Stimulated activated CD4-positive, alpha-beta T cell treated with anti-CD3 and anti-CD28 coated beads, Interleukin-12 subunit alpha, Interleukin-12 subunit beta, amount 100 ng/mL, for 4 hours (primary cell): ENCODE measurements at regions not wholly inside any gene's neighbourhood (a gene's known extent, or its start where the extent isn't known, plus 50 kb on each side); places are given as distances from the start of the nearest gene placed in this dataset.
"Not testable (repeated sequence)": the region's sequence is repeated elsewhere in the genome, so short reads cannot be mapped to it uniquely, and the experiment has no call there.

Experiments
- DNase-seq: peaks from one replicate; pipeline ENCODE4 v3.0.0-alpha.2; 2020

GRCh38 chr16:59665618-59666220, 931.6 kb upstream of the GOT2 start:
- DNase-seq, result no peak

- DNase-seq, result no peak
Measured at GRCh38 chr16:59658572-59658971, 924.5 kb upstream of the GOT2 start.

GRCh38 chr16:59655031-59655430, 920.9 kb upstream of the GOT2 start:
- DNase-seq, result no peak

- DNase-seq, result no peak
Measured at GRCh38 chr16:59654455-59654854, 920.3 kb upstream of the GOT2 start.

- no peak for DNase-seq
Measured at GRCh38 chr16:59651662-59652061, 917.5 kb upstream of the GOT2 start.

GRCh38 chr16:59645194-59645593, 911.1 kb upstream of the GOT2 start:
- DNase-seq, result no peak

- DNase-seq, result no peak
Measured at GRCh38 chr16:59635674-59636073, 901.6 kb upstream of the GOT2 start.

- no peak for DNase-seq
Measured at GRCh38 chr16:59634951-59635350, 900.8 kb upstream of the GOT2 start.

GRCh38 chr16:59634004-59634579, 900.0 kb upstream of the GOT2 start:
- no peak for DNase-seq

GRCh38 chr16:59632276-59632855, 898.2 kb upstream of the GOT2 start:
- no peak for DNase-seq

- DNase-seq, result not testable (repeated sequence)
Measured at GRCh38 chr16:59624381-59624780, 890.3 kb upstream of the GOT2 start.

GRCh38 chr16:59614466-59615240, 880.5 kb upstream of the GOT2 start:
- no peak for DNase-seq

GRCh38 chr16:59612910-59613620, 878.9 kb upstream of the GOT2 start:
- not testable (repeated sequence) for DNase-seq

GRCh38 chr16:59612094-59612493, 878.0 kb upstream of the GOT2 start:
- DNase-seq, result no peak

- DNase-seq, result no peak
Measured at GRCh38 chr16:59611556-59611955, 877.4 kb upstream of the GOT2 start.

- DNase-seq, result no peak
Measured at GRCh38 chr16:59605706-59606105, 871.6 kb upstream of the GOT2 start.

GRCh38 chr16:59604354-59604753, 870.2 kb upstream of the GOT2 start:
- no peak for DNase-seq

- DNase-seq, result no peak
Measured at GRCh38 chr16:59601452-59601851, 867.3 kb upstream of the GOT2 start.

GRCh38 chr16:59597269-59597668, 863.2 kb upstream of the GOT2 start:
- DNase-seq, result no peak

GRCh38 chr16:59596693-59597092, 862.6 kb upstream of the GOT2 start:
- DNase-seq, result no peak

- no peak for DNase-seq
Measured at GRCh38 chr16:59593194-59593661, 859.1 kb upstream of the GOT2 start.

- no peak for DNase-seq
Measured at GRCh38 chr16:59591480-59591879, 857.4 kb upstream of the GOT2 start.

- no peak for DNase-seq
Measured at GRCh38 chr16:59590845-59591244, 856.7 kb upstream of the GOT2 start.
